Type B pancreatic cell (in vitro differentiated cells): ENCODE measurements at regions not wholly inside any gene's neighbourhood (a gene's known extent, or its start where the extent isn't known, plus 50 kb on each side); places are given as distances from the start of the nearest gene placed in this dataset.
"Not testable (repeated sequence)": the region's sequence is repeated elsewhere in the genome, so short reads cannot be mapped to it uniquely, and the experiment has no call there.

Experiments used
- DNase-seq: peaks from one replicate; pipeline ENCODE4 v3.0.0; 2021; ENCODE audit warnings: mixed read lengths; ENCODE audit not compliant: unreplicated experiment; ENCODE audit errors: extremely low spot score
- H3K27ac Mint-ChIP-seq: 2 replicates; pipeline ENCODE4 v1.8.0; 2021; ENCODE audit warnings: mild to moderate bottlenecking, mixed read lengths
- H3K27me3 Mint-ChIP-seq: 2 replicates; pipeline ENCODE4 v1.8.0; 2021; ENCODE audit warnings: mixed read lengths
- H3K36me3 Mint-ChIP-seq: 2 replicates; pipeline ENCODE4 v1.8.0; 2021; ENCODE audit warnings: mixed read lengths
- H3K4me1 Mint-ChIP-seq: one replicate; pipeline ENCODE4 v1.8.0; 2021; ENCODE audit warnings: mixed read lengths; ENCODE audit not compliant: unreplicated experiment
- H3K4me3 Mint-ChIP-seq: 2 replicates; pipeline ENCODE4 v1.8.0; 2021; ENCODE audit warnings: mild to moderate bottlenecking, mixed read lengths
- H3K9me3 Mint-ChIP-seq: 2 replicates; pipeline ENCODE4 v1.8.0; 2021; ENCODE audit warnings: mixed read lengths
- CTCF ChIP-seq: fragments of 200-600 bp; sonication (generic); conservative IDR thresholded peaks from 2 replicates; pipeline ENCODE4 v1.5.0; 2021; ENCODE audit warnings: antibody characterized with exemption, mild to moderate bottlenecking

- Mint-ChIP-seq H3K27me3 (no peaks in the 10 kb centered on the region), H3K27ac (no peak overlapping the region), H3K4me3 (no peak overlapping the region), H3K4me1 (peaks cover 4% of the 10 kb centered on the region), H3K9me3 (peaks cover 5% of the 10 kb centered on the region), H3K36me3 (no peaks in the 10 kb centered on the region)
- TF ChIP-seq CTCF: no peak
- DNase-seq: no peak
Measured at GRCh38 chr1:172851077-172851476, 192.2 kb downstream of the FASLG start.

- H3K4me3 Mint-ChIP-seq: no peak overlapping the region
- DNase-seq: no peak
- H3K36me3 Mint-ChIP-seq: no peaks in the 10 kb centered on the region
- H3K27me3 Mint-ChIP-seq: no peaks in the 10 kb centered on the region
- H3K4me1 Mint-ChIP-seq: peaks cover 4% of the 10 kb centered on the region
- H3K27ac Mint-ChIP-seq: no peak overlapping the region
- peaks cover 5% of the 10 kb centered on the region for H3K9me3 Mint-ChIP-seq
- no peak for TF ChIP-seq CTCF
Measured at GRCh38 chr1:172851856-172852255, 193.0 kb downstream of the FASLG start.

GRCh38 chr1:172855983-172856382, 194.8 kb downstream of the TNFSF18 start:
- not testable (repeated sequence) for H3K27ac Mint-ChIP-seq, H3K27me3 Mint-ChIP-seq, H3K4me1 Mint-ChIP-seq, H3K36me3 Mint-ChIP-seq, H3K9me3 Mint-ChIP-seq, DNase-seq, H3K4me3 Mint-ChIP-seq

GRCh38 chr1:172863031-172863430, 187.7 kb downstream of the TNFSF18 start:
- Mint-ChIP-seq H3K4me3 (no peak overlapping the region), H3K36me3 (no peaks in the 10 kb centered on the region), H3K27ac (no peak overlapping the region), H3K4me1 (no peaks in the 10 kb centered on the region), H3K27me3 (no peaks in the 10 kb centered on the region), H3K9me3 (peaks cover 5% of the 10 kb centered on the region)
- TF ChIP-seq CTCF: no peak
- no peak for DNase-seq

GRCh38 chr1:172867216-172867818, 183.4 kb downstream of the TNFSF18 start:
- H3K27me3 Mint-ChIP-seq: no peaks in the 10 kb centered on the region
- H3K9me3 Mint-ChIP-seq: peaks cover 5% of the 10 kb centered on the region
- no peak for TF ChIP-seq CTCF
- no peaks in the 10 kb centered on the region for H3K4me1 Mint-ChIP-seq
- no peaks in the 10 kb centered on the region for H3K36me3 Mint-ChIP-seq
- no peak for DNase-seq
- H3K4me3 Mint-ChIP-seq: no peak overlapping the region
- H3K27ac Mint-ChIP-seq: no peak overlapping the region

- no peak overlapping the region for H3K4me3 Mint-ChIP-seq
- no peak for TF ChIP-seq CTCF
- H3K36me3 Mint-ChIP-seq: no peaks in the 10 kb centered on the region
- no peaks in the 10 kb centered on the region for H3K9me3 Mint-ChIP-seq
- H3K27ac Mint-ChIP-seq: no peak overlapping the region
- H3K27me3 Mint-ChIP-seq: no peaks in the 10 kb centered on the region
- H3K4me1 Mint-ChIP-seq: no peaks in the 10 kb centered on the region
- DNase-seq: no peak
Measured at GRCh38 chr1:172870901-172871606, 179.7 kb downstream of the TNFSF18 start.
